ENCODE measurements at regions not wholly inside any gene's neighbourhood (a gene's known extent, or its start where the extent isn't known, plus 50 kb on each side); places are given as distances from the start of the nearest gene placed in this dataset.

GRCh38 chr15:70302360-70302759, 204.6 kb upstream of the TLE3 start:
- DNase-seq (ENCODE audit: low spot score), result no peak
- H3K27ac ChIP-seq, result no peak overlapping the region
- TF ChIP-seq POLR2A (IDR thresholded peaks at IDR 0.05) (no peak), CTCF (IDR thresholded peaks at IDR 0.05) (no peak), POLR2AphosphoS5 (IDR thresholded peaks at IDR 0.05) (no peak)
- 98% methylated on average over 1 of the region's 1 CpG for WGBS
- H3K36me3 ChIP-seq, result no peaks in the 10 kb centered on the region
- H3K4me1 ChIP-seq (replicated peaks), result no peaks in the 10 kb centered on the region
- H3K9me3 ChIP-seq, result no peaks in the 10 kb centered on the region
- intact Hi-C loops (cut with DNase I), result no loop called here
- H3K27me3 ChIP-seq (replicated peaks; ENCODE audit: insufficient read depth), result no peaks in the 10 kb centered on the region
- H3K4me3 ChIP-seq, result no peak overlapping the region

- no peak for DNase-seq (ENCODE audit: low spot score)
- 91% methylated on average over 5 of the region's 5 CpGs for WGBS
- Histone ChIP-seq H3K4me3 (no peak overlapping the region), H3K27me3 (replicated peaks; ENCODE audit: insufficient read depth) (no peaks in the 10 kb centered on the region), H3K4me1 (replicated peaks) (no peaks in the 10 kb centered on the region), H3K27ac (no peak overlapping the region), H3K9me3 (no peaks in the 10 kb centered on the region), H3K36me3 (no peaks in the 10 kb centered on the region)
- intact Hi-C loops (cut with DNase I), result no loop called here
- no peak for TF ChIP-seq POLR2A (IDR thresholded peaks at IDR 0.05)
- no peak for TF ChIP-seq CTCF (IDR thresholded peaks at IDR 0.05)
- no peak for TF ChIP-seq POLR2AphosphoS5 (IDR thresholded peaks at IDR 0.05)
Measured at GRCh38 chr15:70301396-70301795, 203.7 kb upstream of the TLE3 start.

- intact Hi-C loops (cut with DNase I), result no loop called here
- H3K4me1 ChIP-seq (replicated peaks), result no peaks in the 10 kb centered on the region
- H3K36me3 ChIP-seq, result no peaks in the 10 kb centered on the region
- H3K27ac ChIP-seq, result no peak overlapping the region
- no peaks in the 10 kb centered on the region for H3K27me3 ChIP-seq (replicated peaks; ENCODE audit: insufficient read depth)
- H3K4me3 ChIP-seq, result no peak overlapping the region
- TF ChIP-seq CTCF (IDR thresholded peaks at IDR 0.05) (no peak), POLR2AphosphoS5 (IDR thresholded peaks at IDR 0.05) (no peak), POLR2A (IDR thresholded peaks at IDR 0.05) (no peak)
- no peak for DNase-seq (ENCODE audit: low spot score)
- WGBS, result 98% methylated on average over 13 of the region's 13 CpGs
- no peaks in the 10 kb centered on the region for H3K9me3 ChIP-seq
Measured at GRCh38 chr15:70299931-70300869, 202.5 kb upstream of the TLE3 start.

GRCh38 chr15:70297465-70298058, 199.8 kb upstream of the TLE3 start:
- 78% methylated on average over 6 of the region's 6 CpGs for WGBS
- H3K4me3 ChIP-seq, result no peak overlapping the region
- intact Hi-C loops (cut with DNase I), result no loop called here

More at GRCh38 chr15:70297465-70298058, 199.8 kb upstream of the TLE3 start:
- Histone ChIP-seq H3K27me3 (replicated peaks; ENCODE audit: insufficient read depth) (no peaks in the 10 kb centered on the region), H3K36me3 (no peaks in the 10 kb centered on the region), H3K27ac (no peak overlapping the region), H3K4me1 (replicated peaks) (no peaks in the 10 kb centered on the region), H3K9me3 (no peaks in the 10 kb centered on the region)
- no peak for TF ChIP-seq POLR2A (IDR thresholded peaks at IDR 0.05)
- TF ChIP-seq CTCF (IDR thresholded peaks at IDR 0.05), result no peak
- TF ChIP-seq POLR2AphosphoS5 (IDR thresholded peaks at IDR 0.05), result no peak
- DNase-seq (ENCODE audit: low spot score), result no peak

Data from prostate gland (tissue), 2 donors.